Tibial nerve (tissue), 4 donors: ENCODE measurements at regions not wholly inside any gene's neighbourhood (a gene's known extent, or its start where the extent isn't known, plus 50 kb on each side); places are given as distances from the start of the nearest gene placed in this dataset.

Experiments
- EP300 ChIP-seq, 2 donors: sonication (generic); formaldehyde crosslinking; IDR thresholded peaks; one replicate each; pipeline ENCODE4 v1.6.1; 2017; ENCODE audit warnings: antibody characterized with exemption in 2 of 2, mild to moderate bottlenecking in 1 of 2
- TF ChIP-seq, protein P1 (sequence below), 5 experiments: fragments of 200-600 bp in 3 of 5; fragments of 450-650 bp in 2 of 5; sonication (generic) in 3 of 5; IDR thresholded peaks; one replicate each; pipeline ENCODE4 v1.5.1; 2016 to 2019; ENCODE audit warnings: antibody characterized with exemption in 5 of 5, mild to moderate bottlenecking in 3 of 5, moderate library complexity in 2 of 5

DNA sequence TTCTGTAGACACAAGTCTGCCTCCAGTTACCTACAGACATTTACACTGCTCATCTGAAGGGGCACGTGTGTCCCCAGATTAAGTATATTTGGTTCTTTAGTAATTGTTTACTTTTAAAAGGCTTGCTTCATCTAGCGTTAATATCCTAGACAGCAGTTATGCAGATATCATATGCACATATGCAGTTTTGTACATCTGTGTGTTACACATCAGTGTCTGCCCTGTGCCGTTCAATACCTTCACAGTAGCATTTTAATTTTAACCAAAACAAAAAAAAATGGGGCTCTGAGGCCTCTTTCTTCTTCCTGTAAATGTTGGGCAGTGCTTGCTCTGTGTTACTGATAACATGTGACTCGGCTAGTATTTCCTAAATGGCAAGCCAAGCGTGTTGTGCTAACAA lies 331.4 kb upstream of the MGMT start:
- no peak for TF ChIP-seq EP300 (IDR thresholded peaks at IDR 0.05)
- TF ChIP-seq, protein P1, sequence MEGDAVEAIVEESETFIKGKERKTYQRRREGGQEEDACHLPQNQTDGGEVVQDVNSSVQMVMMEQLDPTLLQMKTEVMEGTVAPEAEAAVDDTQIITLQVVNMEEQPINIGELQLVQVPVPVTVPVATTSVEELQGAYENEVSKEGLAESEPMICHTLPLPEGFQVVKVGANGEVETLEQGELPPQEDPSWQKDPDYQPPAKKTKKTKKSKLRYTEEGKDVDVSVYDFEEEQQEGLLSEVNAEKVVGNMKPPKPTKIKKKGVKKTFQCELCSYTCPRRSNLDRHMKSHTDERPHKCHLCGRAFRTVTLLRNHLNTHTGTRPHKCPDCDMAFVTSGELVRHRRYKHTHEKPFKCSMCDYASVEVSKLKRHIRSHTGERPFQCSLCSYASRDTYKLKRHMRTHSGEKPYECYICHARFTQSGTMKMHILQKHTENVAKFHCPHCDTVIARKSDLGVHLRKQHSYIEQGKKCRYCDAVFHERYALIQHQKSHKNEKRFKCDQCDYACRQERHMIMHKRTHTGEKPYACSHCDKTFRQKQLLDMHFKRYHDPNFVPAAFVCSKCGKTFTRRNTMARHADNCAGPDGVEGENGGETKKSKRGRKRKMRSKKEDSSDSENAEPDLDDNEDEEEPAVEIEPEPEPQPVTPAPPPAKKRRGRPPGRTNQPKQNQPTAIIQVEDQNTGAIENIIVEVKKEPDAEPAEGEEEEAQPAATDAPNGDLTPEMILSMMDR (IDR thresholded peaks at IDR 0.05), result no peak
